ENCODE measurements at regions not wholly inside any gene's neighbourhood (a gene's known extent, or its start where the extent isn't known, plus 50 kb on each side); places are given as distances from the start of the nearest gene placed in this dataset.
"Not testable (repeated sequence)": the region's sequence is repeated elsewhere in the genome, so short reads cannot be mapped to it uniquely, and the experiment has no call there.

DNA sequence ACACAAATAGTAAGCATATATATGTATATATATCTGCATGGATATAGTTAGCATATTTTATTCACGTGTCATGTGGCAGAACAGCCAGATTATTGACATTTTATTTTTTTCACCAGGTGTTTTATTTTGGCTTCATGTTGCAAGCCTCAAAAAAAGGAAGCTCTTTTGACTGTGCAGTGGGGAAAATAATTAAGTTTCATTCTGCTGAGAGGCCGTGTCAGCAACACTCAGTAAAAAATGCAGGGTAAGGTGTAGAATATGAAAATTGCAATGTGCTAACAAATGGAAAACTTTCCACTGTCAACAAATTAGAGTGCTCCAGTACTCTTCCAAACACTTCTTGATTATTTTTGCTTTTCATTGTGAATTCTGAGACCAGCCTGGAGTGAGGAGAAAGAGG, 511.5 kb downstream of the GLUD2 start:
- Mint-ChIP-seq H3K4me1 (peaks cover 2% of the 10 kb centered on the region), H3K36me3 (no peaks in the 10 kb centered on the region), H3K4me3 (no peak overlapping the region), H3K27ac (no peak overlapping the region), H3K27me3 (ENCODE audit: low read depth) (no peaks in the 10 kb centered on the region), H3K9me3 (peaks cover 27% of the 10 kb centered on the region)
- DNase-seq (ENCODE audit: low spot score in 2 of 2, unreplicated experiment in 2 of 2), result no peak
- TF ChIP-seq, protein P1, sequence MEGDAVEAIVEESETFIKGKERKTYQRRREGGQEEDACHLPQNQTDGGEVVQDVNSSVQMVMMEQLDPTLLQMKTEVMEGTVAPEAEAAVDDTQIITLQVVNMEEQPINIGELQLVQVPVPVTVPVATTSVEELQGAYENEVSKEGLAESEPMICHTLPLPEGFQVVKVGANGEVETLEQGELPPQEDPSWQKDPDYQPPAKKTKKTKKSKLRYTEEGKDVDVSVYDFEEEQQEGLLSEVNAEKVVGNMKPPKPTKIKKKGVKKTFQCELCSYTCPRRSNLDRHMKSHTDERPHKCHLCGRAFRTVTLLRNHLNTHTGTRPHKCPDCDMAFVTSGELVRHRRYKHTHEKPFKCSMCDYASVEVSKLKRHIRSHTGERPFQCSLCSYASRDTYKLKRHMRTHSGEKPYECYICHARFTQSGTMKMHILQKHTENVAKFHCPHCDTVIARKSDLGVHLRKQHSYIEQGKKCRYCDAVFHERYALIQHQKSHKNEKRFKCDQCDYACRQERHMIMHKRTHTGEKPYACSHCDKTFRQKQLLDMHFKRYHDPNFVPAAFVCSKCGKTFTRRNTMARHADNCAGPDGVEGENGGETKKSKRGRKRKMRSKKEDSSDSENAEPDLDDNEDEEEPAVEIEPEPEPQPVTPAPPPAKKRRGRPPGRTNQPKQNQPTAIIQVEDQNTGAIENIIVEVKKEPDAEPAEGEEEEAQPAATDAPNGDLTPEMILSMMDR (IDR thresholded peaks at IDR 0.05; ENCODE audit: unreplicated experiment), result no peak

DNA sequence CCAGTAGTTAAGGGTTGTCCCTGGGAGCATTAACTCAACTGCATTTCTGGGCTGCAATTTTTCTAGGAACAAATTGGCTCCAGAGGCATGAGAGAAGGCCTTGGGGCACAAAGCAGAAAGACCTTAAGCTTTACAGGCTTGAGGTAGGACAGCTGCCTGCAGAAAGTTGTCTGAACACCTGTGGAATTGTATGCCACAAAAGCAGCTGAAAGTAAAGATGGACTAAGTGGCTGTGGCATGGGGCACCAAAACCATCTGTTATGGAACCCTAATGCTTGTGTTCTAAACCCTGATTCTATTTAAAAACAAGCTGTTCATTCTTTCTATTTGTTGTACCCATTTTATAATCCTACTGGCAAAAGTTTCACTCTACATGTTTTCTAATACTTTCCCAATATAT, 515.2 kb downstream of the GLUD2 start:
- Mint-ChIP-seq H3K4me1 (peaks cover 2% of the 10 kb centered on the region), H3K4me3 (no peak overlapping the region), H3K27me3 (ENCODE audit: low read depth) (no peaks in the 10 kb centered on the region), H3K9me3 (peaks cover 21% of the 10 kb centered on the region), H3K36me3 (no peaks in the 10 kb centered on the region), H3K27ac (no peak overlapping the region)
- no peak for DNase-seq (ENCODE audit: low spot score in 2 of 2, unreplicated experiment in 2 of 2)
- TF ChIP-seq, protein P1 (IDR thresholded peaks at IDR 0.05; ENCODE audit: unreplicated experiment), result no peak

DNA sequence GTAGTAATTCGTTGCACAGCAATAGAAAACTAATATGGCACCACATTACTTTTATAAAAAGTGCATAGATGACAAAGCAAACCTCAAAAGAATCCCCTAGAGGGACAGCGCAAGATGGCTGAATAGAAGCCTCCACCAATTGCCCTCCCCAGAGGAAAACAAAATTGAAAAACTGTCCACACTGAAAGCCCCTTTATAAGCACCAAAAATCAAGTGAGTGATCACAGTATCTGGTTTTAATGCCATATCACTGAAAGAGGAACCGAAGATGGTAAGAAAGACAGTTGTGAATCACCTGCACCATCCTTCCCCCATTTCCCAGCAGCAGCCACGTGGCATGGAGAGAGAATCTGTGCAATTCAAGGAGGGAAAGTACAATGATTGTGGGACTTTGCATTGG, 522.2 kb downstream of the GLUD2 start:
- Mint-ChIP-seq H3K4me3 (no peak overlapping the region), H3K36me3 (no peaks in the 10 kb centered on the region), H3K27ac (no peak overlapping the region), H3K9me3 (peaks cover 37% of the 10 kb centered on the region), H3K4me1 (no peaks in the 10 kb centered on the region), H3K27me3 (ENCODE audit: low read depth) (no peaks in the 10 kb centered on the region)
- DNase-seq (ENCODE audit: low spot score in 2 of 2, unreplicated experiment in 2 of 2), result no peak
- TF ChIP-seq, protein P1 (IDR thresholded peaks at IDR 0.05; ENCODE audit: unreplicated experiment), result no peak

DNA sequence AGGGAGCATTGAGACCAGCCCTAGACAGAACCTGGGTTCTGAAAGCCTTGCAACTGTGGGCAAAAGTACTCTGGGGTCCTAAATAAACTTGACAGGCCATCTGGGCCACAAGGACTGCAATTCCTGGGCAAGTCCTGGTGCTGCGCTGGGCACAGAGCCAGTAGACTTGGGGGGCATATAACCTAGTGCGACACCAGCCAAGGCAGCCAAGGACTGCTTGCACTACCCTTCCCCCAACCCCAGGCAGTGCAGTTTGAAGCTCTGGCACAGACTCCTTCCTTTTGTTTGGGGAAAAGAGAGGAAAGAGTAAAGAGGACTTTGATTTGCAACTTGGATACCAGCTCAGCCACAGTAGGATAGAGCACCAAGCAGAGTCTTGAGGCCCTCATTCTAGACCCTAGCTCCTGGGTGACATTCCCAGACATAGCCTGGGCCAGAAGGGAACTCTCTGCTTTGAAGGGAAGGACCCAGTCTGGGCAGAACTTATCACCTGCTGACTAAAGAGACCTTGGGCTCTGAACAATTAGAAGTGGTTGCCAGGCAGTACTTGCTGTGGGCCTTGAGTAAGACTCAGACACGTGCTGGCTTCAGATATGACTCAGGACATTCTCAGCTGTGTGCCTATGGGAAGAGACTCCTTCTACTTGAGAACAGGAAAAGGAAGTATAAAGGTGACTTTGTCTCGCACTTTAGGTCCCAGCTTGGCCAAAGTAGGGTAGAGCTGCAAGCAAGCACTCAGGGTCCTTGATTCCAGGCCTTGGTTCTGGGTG, 522.8 kb downstream of the GLUD2 start:
- Mint-ChIP-seq H3K4me3 (no peak overlapping the region), H3K9me3 (peaks cover 37% of the 10 kb centered on the region)

DNA sequence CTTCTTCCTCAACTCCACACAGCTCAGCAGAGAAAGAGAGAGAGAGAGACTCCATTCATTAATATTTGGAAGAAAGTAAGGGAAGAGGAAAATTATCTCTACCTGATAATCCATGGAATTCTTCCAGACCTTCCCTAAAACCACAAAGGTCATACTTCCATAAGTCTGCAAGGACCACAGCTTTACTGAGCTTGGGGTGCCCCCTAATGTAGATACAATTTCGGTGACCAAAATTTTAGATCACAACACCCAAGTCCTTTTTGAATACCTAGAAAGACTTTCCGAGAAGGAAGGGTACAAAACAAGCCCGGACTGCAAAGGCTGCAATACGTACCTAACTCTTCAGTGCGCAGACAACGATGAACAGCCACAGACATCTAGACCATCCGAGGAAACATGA, 523.9 kb downstream of the GLUD2 start:
- no peaks in the 10 kb centered on the region for H3K4me1 Mint-ChIP-seq
- no peaks in the 10 kb centered on the region for H3K27me3 Mint-ChIP-seq (ENCODE audit: low read depth)
- no peak overlapping the region for H3K4me3 Mint-ChIP-seq
- no peaks in the 10 kb centered on the region for H3K36me3 Mint-ChIP-seq
- H3K9me3 Mint-ChIP-seq, result peaks cover 37% of the 10 kb centered on the region
- no peak overlapping the region for H3K27ac Mint-ChIP-seq
- TF ChIP-seq, protein P1 (IDR thresholded peaks at IDR 0.05; ENCODE audit: unreplicated experiment), result no peak
- no peak for DNase-seq (ENCODE audit: low spot score in 2 of 2, unreplicated experiment in 2 of 2)

More for the DNA sequence above, 522.8 kb downstream of the GLUD2 start:
- Mint-ChIP-seq H3K27ac (no peak overlapping the region), H3K27me3 (ENCODE audit: low read depth) (no peaks in the 10 kb centered on the region), H3K4me1 (no peaks in the 10 kb centered on the region), H3K36me3 (no peaks in the 10 kb centered on the region)
- no peak for DNase-seq (ENCODE audit: low spot score in 2 of 2, unreplicated experiment in 2 of 2)
- TF ChIP-seq, protein P1 (IDR thresholded peaks at IDR 0.05; ENCODE audit: unreplicated experiment), result no peak

DNA sequence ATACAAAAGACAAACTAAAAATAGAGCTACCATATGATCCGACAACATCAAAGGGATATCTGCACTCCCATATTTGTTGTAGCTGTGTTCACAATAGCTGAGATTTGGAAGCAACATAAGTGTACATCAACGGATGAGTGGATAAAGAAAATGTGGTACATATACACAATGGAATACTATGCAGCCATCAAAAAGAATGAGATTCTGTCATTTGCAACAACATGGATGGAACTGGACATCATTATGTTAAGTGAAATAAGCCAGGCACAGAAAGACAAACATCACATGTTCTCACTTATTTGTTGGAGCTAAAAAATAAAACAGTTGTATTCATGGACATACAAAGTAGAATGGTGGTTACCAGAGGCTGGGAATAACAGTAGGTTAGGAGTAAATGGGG, 527.0 kb downstream of the GLUD2 start:
- H3K4me1 Mint-ChIP-seq; H3K4me3 Mint-ChIP-seq; H3K27ac Mint-ChIP-seq; H3K36me3 Mint-ChIP-seq; DNase-seq (ENCODE audit: low spot score in 2 of 2, unreplicated experiment in 2 of 2); H3K27me3 Mint-ChIP-seq (ENCODE audit: low read depth): not testable (repeated sequence)
- H3K9me3 Mint-ChIP-seq, result peaks cover 35% of the 10 kb centered on the region

Data from mesothelial cell of epicardium (in vitro differentiated cells).